ENCODE measurements at regions not wholly inside any gene's neighbourhood (a gene's known extent, or its start where the extent isn't known, plus 50 kb on each side); places are given as distances from the start of the nearest gene placed in this dataset.

GRCh38 chr14:95462491-95462890 lies 54.0 kb downstream of the SYNE3 start:
- peaks cover 50% of the 10 kb centered on the region for H3K79me2 ChIP-seq (ENCODE audit: low read length)
- no peaks in the 10 kb centered on the region for H3K9me3 ChIP-seq (replicated peaks; ENCODE audit: insufficient read depth, low read length)
- H3K9me2 ChIP-seq (replicated peaks; ENCODE audit: insufficient read depth, low read length): no peaks in the 10 kb centered on the region
- no peak overlapping the region for H2AFZ ChIP-seq (ENCODE audit: low read length)
- H3K4me1 ChIP-seq (ENCODE audit: low read length): peaks cover 41% of the 10 kb centered on the region
- peak; percentile 71 for DNase-seq
- no peaks in the 10 kb centered on the region for H4K20me1 ChIP-seq (ENCODE audit: insufficient read depth, low read length)
- peak overlapping the region; percentile 100 for H3K27ac ChIP-seq (ENCODE audit: low read length)
- TF ChIP-seq EZH2phosphoT487 (IDR thresholded peaks at IDR 0.05; ENCODE audit: low read length) (no peak), EZH2 (optimal IDR thresholded peaks at IDR 0.05; ENCODE audit: low read depth, low read length) (no peak), CTCF (IDR thresholded peaks at IDR 0.05; ENCODE audit: low read length) (no peak; the same call in 1 of the 2 replicates)
- no peaks in the 10 kb centered on the region for H3K36me3 ChIP-seq (replicated peaks; ENCODE audit: insufficient read depth, low read length)
- H3K27me3 ChIP-seq (replicated peaks; ENCODE audit: insufficient read depth, low read length): no peaks in the 10 kb centered on the region
- peak overlapping the region; percentile 72 for H3K9ac ChIP-seq (ENCODE audit: low read length)
- H3F3A ChIP-seq (ENCODE audit: insufficient read depth, low read length): peaks cover 34% of the 10 kb centered on the region
- H3K4me2 ChIP-seq (ENCODE audit: low read depth, low read length): peak overlapping the region; percentile 59; the same call in 1 of the 2 replicates
- no peak overlapping the region for H3K4me3 ChIP-seq (ENCODE audit: low read length)

GRCh38 chr14:95460647-95461478 lies 55.6 kb downstream of the SYNE3 start:
- H3F3A ChIP-seq (ENCODE audit: insufficient read depth, low read length): peaks cover 32% of the 10 kb centered on the region
- no peaks in the 10 kb centered on the region; the same call in 1 of the 2 replicates for H3K36me3 ChIP-seq (replicated peaks; ENCODE audit: insufficient read depth, low read length)
- H3K27ac ChIP-seq (ENCODE audit: low read length): no peak overlapping the region
- DNase-seq: no peak
- H3K4me2 ChIP-seq (ENCODE audit: low read depth, low read length): no peak overlapping the region
- no peak overlapping the region for H3K9ac ChIP-seq (ENCODE audit: low read length)
- H3K9me2 ChIP-seq (replicated peaks; ENCODE audit: insufficient read depth, low read length): no peaks in the 10 kb centered on the region
- H3K79me2 ChIP-seq (ENCODE audit: low read length): peaks cover 43% of the 10 kb centered on the region
- no peaks in the 10 kb centered on the region for H4K20me1 ChIP-seq (ENCODE audit: insufficient read depth, low read length)
- H3K4me3 ChIP-seq (ENCODE audit: low read length): no peak overlapping the region
- TF ChIP-seq CTCF (IDR thresholded peaks at IDR 0.05; ENCODE audit: low read length): no peak
- TF ChIP-seq EZH2phosphoT487 (IDR thresholded peaks at IDR 0.05; ENCODE audit: low read length): no peak
- no peak for TF ChIP-seq EZH2 (optimal IDR thresholded peaks at IDR 0.05; ENCODE audit: low read depth, low read length)
- H3K4me1 ChIP-seq (ENCODE audit: low read length): peaks cover 34% of the 10 kb centered on the region
- no peak overlapping the region for H2AFZ ChIP-seq (ENCODE audit: low read length)
- H3K9me3 ChIP-seq (replicated peaks; ENCODE audit: insufficient read depth, low read length): no peaks in the 10 kb centered on the region
- no peaks in the 10 kb centered on the region for H3K27me3 ChIP-seq (replicated peaks; ENCODE audit: insufficient read depth, low read length)

- Histone ChIP-seq H3K9ac (ENCODE audit: low read length) (no peak overlapping the region), H3K4me1 (ENCODE audit: low read length) (peaks cover 17% of the 10 kb centered on the region), H3K9me3 (replicated peaks; ENCODE audit: insufficient read depth, low read length) (no peaks in the 10 kb centered on the region), H3K36me3 (replicated peaks; ENCODE audit: insufficient read depth, low read length) (no peaks in the 10 kb centered on the region; the same call in 1 of the 2 replicates), H3F3A (ENCODE audit: insufficient read depth, low read length) (peaks cover 12% of the 10 kb centered on the region), H3K79me2 (ENCODE audit: low read length) (peaks cover 42% of the 10 kb centered on the region), H3K27ac (ENCODE audit: low read length) (no peak overlapping the region), H4K20me1 (ENCODE audit: insufficient read depth, low read length) (no peaks in the 10 kb centered on the region), H2AFZ (ENCODE audit: low read length) (no peak overlapping the region), H3K4me2 (ENCODE audit: low read depth, low read length) (no peak overlapping the region), H3K4me3 (ENCODE audit: low read length) (no peak overlapping the region), H3K27me3 (replicated peaks; ENCODE audit: insufficient read depth, low read length) (no peaks in the 10 kb centered on the region), H3K9me2 (replicated peaks; ENCODE audit: insufficient read depth, low read length) (no peaks in the 10 kb centered on the region)
- TF ChIP-seq CTCF (IDR thresholded peaks at IDR 0.05; ENCODE audit: low read length): no peak
- TF ChIP-seq EZH2 (optimal IDR thresholded peaks at IDR 0.05; ENCODE audit: low read depth, low read length): no peak
- TF ChIP-seq EZH2phosphoT487 (IDR thresholded peaks at IDR 0.05; ENCODE audit: low read length): no peak
- DNase-seq: no peak
These were observed 57.5 kb downstream of the SYNE3 start for GRCh38 chr14:95458906-95459305.

Measured in MM.1S (cell line).